HepG2 (cell line): ENCODE measurements at regions not wholly inside any gene's neighbourhood (a gene's known extent, or its start where the extent isn't known, plus 50 kb on each side); places are given as distances from the start of the nearest gene placed in this dataset.

Experiments
- ATAC-seq: fragments of 200-7000 bp; cut with Tn5 transposase; 3 replicates; pipeline ENCODE4 v1.9.1; 2020; ENCODE audit warnings: mild to moderate bottlenecking, moderate library complexity
- BruUV-seq: library from RNA; stranded (reverse); fragments of 400-500 nt; replicated peaks from 2 replicates; lab custom pipeline; 2021; lab: Mats Ljungman, UMichigan
- CTCF ChIA-PET: fragments of 300-600 bp; formaldehyde crosslinking; extraction: SDS; loops from one replicate; lab custom pipeline; 2021; ENCODE audit warnings: low total read pairs, inconsistent platforms, low intra/inter-chr PET ratio; lab: Yijun Ruan, JAX
- POLR2A ChIA-PET: fragments of 350-600 bp; sonication (Branson Sonifier 250); formaldehyde crosslinking; loops from one replicate; lab custom pipeline; 2020; ENCODE audit warnings: antibody characterized with exemption, inconsistent platforms; lab: Yijun Ruan, JAX
- DNase-seq: peaks from one replicate; pipeline ENCODE4 v3.0.0-alpha.2; 2015; ENCODE audit warnings: low spot score
- FAIRE-seq: peaks from 3 replicates; lab custom pipeline; 2011; peaks lifted over from hg19 to GRCh38; lab: Jason Lieb, UNC
- H2AFZ ChIP-seq: one replicate; pipeline ENCODE4 v1.6.1; 2011; ENCODE audit warnings: low read length, inconsistent platforms
- H3K27ac ChIP-seq: fragments of 300-600 bp; 3 replicates; pipeline ENCODE4 v1.8.0; 2011; ENCODE audit warnings: mixed run types, mild to moderate bottlenecking, mixed read lengths, low read length, inconsistent platforms; ENCODE audit not compliant: insufficient read depth; ENCODE audit errors: extremely low read length
- H3K27me3 ChIP-seq, 2 experiments: fragments of 200-600 bp in 1 of 2; 2 replicates in 1 of 2; 3 replicates in 1 of 2; pipeline versions ENCODE4 v1.6.0 to v1.8.0; 2011; ENCODE audit warnings: low read length in 2 of 2, mild to moderate bottlenecking in 2 of 2, moderate library complexity in 2 of 2, inconsistent platforms in 1 of 2; ENCODE audit not compliant: insufficient read depth in 2 of 2, control insufficient read depth in 1 of 2
- H3K36me3 ChIP-seq, 2 experiments: fragments of 200-600 bp in 1 of 2; replicated peaks in 1 of 2; 2 replicates in 1 of 2; 3 replicates in 1 of 2; pipeline versions ENCODE4 v1.5.1 to v1.8.0; 2011; ENCODE audit warnings: low read length in 2 of 2, inconsistent platforms in 1 of 2; ENCODE audit not compliant: insufficient read depth in 2 of 2, control insufficient read depth in 1 of 2
- H3K4me1 ChIP-seq: 2 replicates; pipeline ENCODE4 v1.5.1; 2012; ENCODE audit warnings: low read length, inconsistent platforms; ENCODE audit not compliant: insufficient read depth
- H3K4me2 ChIP-seq: 2 replicates; pipeline ENCODE4 v1.6.0; 2011; ENCODE audit warnings: low read depth, low read length, inconsistent platforms
- H3K4me3 ChIP-seq, 3 experiments: fragments of 200-600 bp in 1 of 3; sonication (generic), shearing (Covaris generic) in 1 of 3; replicated peaks in 1 of 3; 2 replicates each; pipeline ENCODE4 v1.5.1; 2011 to 2016; ENCODE audit warnings: low read length in 3 of 3, inconsistent platforms in 2 of 3, low read depth in 2 of 3, mild to moderate bottlenecking in 2 of 3, control low read depth in 1 of 3, mixed read lengths in 1 of 3; ENCODE audit not compliant: insufficient read depth in 1 of 3
- H3K79me2 ChIP-seq: one replicate; pipeline ENCODE4 v1.6.1; 2011; ENCODE audit warnings: low read length, inconsistent platforms; ENCODE audit not compliant: insufficient read depth
- H3K9ac ChIP-seq: 2 replicates; pipeline ENCODE4 v1.6.0; 2011; ENCODE audit warnings: mild to moderate bottlenecking, low read depth, low read length, inconsistent platforms; ENCODE audit not compliant: insufficient read depth
- H3K9me3 ChIP-seq: 2 replicates; pipeline ENCODE4 v1.5.1; 2012; ENCODE audit warnings: mild to moderate bottlenecking, low read length
- H4K20me1 ChIP-seq: 2 replicates; pipeline ENCODE4 v1.6.0; 2011; ENCODE audit warnings: inconsistent platforms, mild to moderate bottlenecking, low read length, moderate library complexity; ENCODE audit not compliant: insufficient read depth
- MAFG ChIP-seq: sonication (generic); formaldehyde crosslinking; IDR thresholded peaks from 2 replicates; pipeline ENCODE4 v1.5.1; 2020; ENCODE audit warnings: mild to moderate bottlenecking, missing genetic modification reagents
- NFKBIZ ChIP-seq: IDR thresholded peaks from 2 replicates; pipeline ENCODE4 v1.6.1; 2018; ENCODE audit warnings: missing genetic modification reagents, missing compliant biosample characterization
- ZHX2 ChIP-seq, 2 experiments: sonication (generic) in 1 of 2; formaldehyde crosslinking in 1 of 2; IDR thresholded peaks; 2 replicates each; pipeline versions ENCODE4 v1.6.1 to v1.9.0; 2014 to 2022; ENCODE audit warnings: antibody characterized with exemption in 1 of 2, borderline replicate concordance in 1 of 2, inconsistent platforms in 1 of 2, low read depth in 1 of 2, missing genetic modification reagents in 1 of 2
- ZNF781 ChIP-seq: sonication (generic); formaldehyde crosslinking; IDR thresholded peaks from 2 replicates; pipeline ENCODE4 v1.5.1; 2020; ENCODE audit warnings: borderline replicate concordance, mild to moderate bottlenecking, missing genetic modification reagents; ENCODE audit errors: not compliant biosample characterization
- ZSCAN20 ChIP-seq: sonication (generic); formaldehyde crosslinking; IDR thresholded peaks from 2 replicates; pipeline ENCODE4 v1.4.0; 2020; ENCODE audit warnings: missing genetic modification reagents, mild to moderate bottlenecking, borderline replicate concordance
- WGBS: methylation state at CpG from one replicate; pipeline ENCODE4 v1.1.6; 2017; ENCODE audit warnings: low lambda C conversion rate; 5-methylcytosine and 5-hydroxymethylcytosine counted together
- in situ Hi-C: cut with HindIII; loops from 2 replicates; pipeline ENCODE4 v1.10.0; 2017; ENCODE audit warnings: low pct_unique_long_range_greater_than_20kb; ENCODE audit not compliant: extremely low pct_ligation_motif_present
- intact Hi-C: fragments of 100-400 bp; cut with micrococcal nuclease; formaldehyde crosslinking; loops from one replicate; pipeline ENCODE4 v1.10.0; 2022; ENCODE audit not compliant: unreplicated experiment
- TF ChIP-seq, protein P1 (sequence below): sonication (generic); formaldehyde crosslinking; IDR thresholded peaks from 2 replicates; pipeline ENCODE4 v1.5.0; 2020; ENCODE audit warnings: missing genetic modification reagents
- TF ChIP-seq, protein P2 (sequence below): sonication (generic); formaldehyde crosslinking; IDR thresholded peaks from 2 replicates; pipeline ENCODE4 v1.4.0; 2020; ENCODE audit warnings: mild to moderate bottlenecking, missing genetic modification reagents

DNA sequence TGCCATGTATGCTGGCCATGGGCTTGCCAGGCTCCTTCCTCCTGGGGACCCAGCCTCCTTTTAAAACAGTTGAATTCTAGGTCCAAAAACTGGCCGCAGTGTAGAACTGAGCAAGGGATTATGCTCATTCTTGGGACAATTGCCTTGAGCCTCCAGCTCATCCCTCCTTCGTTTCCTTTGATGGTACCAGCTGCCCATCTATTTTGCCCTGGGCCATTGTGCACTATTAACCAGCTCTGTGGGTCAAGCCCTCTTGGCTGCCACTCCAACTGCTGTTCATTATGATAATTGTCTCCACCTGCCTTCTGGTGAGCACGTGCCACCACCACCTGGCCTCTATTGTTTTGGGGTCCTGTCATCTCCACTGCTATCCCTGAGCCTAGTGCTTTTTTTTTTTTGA is 75.8 kb upstream of the SYN2 start (continued):
- no peak for TF ChIP-seq ZHX2 (IDR thresholded peaks at IDR 0.05; ENCODE audit: low read depth)
- TF ChIP-seq ZHX2 (CRISPR knock-in tag; IDR thresholded peaks at IDR 0.05; ENCODE audit: borderline replicate concordance) = no peak
- TF ChIP-seq, protein P1, sequence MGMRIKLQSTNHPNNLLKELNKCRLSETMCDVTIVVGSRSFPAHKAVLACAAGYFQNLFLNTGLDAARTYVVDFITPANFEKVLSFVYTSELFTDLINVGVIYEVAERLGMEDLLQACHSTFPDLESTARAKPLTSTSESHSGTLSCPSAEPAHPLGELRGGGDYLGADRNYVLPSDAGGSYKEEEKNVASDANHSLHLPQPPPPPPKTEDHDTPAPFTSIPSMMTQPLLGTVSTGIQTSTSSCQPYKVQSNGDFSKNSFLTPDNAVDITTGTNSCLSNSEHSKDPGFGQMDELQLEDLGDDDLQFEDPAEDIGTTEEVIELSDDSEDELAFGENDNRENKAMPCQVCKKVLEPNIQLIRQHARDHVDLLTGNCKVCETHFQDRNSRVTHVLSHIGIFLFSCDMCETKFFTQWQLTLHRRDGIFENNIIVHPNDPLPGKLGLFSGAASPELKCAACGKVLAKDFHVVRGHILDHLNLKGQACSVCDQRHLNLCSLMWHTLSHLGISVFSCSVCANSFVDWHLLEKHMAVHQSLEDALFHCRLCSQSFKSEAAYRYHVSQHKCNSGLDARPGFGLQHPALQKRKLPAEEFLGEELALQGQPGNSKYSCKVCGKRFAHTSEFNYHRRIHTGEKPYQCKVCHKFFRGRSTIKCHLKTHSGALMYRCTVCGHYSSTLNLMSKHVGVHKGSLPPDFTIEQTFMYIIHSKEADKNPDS (CRISPR knock-in tag) = no peak
- TF ChIP-seq MAFG (CRISPR knock-in tag) = no peak

DNA sequence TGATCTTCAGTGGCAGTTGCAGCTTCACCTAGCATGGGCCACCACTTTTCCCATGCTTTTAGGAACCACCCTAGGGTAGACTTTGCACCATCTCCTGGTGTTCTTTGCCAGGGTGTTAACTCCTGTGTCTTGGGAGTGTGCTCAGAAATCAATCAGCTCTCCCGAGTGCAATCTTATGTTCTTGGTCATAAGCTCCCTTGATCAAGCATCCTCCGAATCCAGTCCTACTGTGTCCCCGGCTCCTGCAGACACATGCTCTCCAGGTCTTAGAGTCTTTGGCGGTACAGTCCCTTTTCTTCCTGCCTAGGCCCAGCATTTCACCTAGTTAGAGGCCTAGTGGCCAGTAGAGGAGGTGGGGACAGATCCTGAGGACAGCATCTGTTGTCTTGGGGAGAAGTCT is 74.7 kb upstream of the SYN2 start:
- H3K27me3 ChIP-seq = peaks cover 0 to 11% of the 10 kb centered on the region in 2 experiments; a peak in 2 of 5 replicates
- WGBS = 0% methylated on average over 3 of the region's 4 CpGs
- no peaks in the 10 kb centered on the region for H4K20me1 ChIP-seq
- H3K4me3 ChIP-seq = no peak overlapping the region
- DNase-seq (no peak), ATAC-seq (no peak), FAIRE-seq (no peak)
- in situ Hi-C loops = no loop called here
- no peaks in the 10 kb centered on the region for H3K4me1 ChIP-seq
- H2AFZ ChIP-seq = no peak overlapping the region
- no peak overlapping the region for H3K9ac ChIP-seq
- POLR2A ChIA-PET = no interaction called here
- BruUV-seq = no TSS peak
- H3K4me2 ChIP-seq = no peak overlapping the region
- H3K79me2 ChIP-seq = no peaks in the 10 kb centered on the region
- intact Hi-C loops = no loop called here
- CTCF ChIA-PET = no interaction called here
- H3K36me3 ChIP-seq = no peaks in the 10 kb centered on the region
- no peak overlapping the region for H3K27ac ChIP-seq
- no peaks in the 10 kb centered on the region for H3K9me3 ChIP-seq
- TF ChIP-seq, protein P2, sequence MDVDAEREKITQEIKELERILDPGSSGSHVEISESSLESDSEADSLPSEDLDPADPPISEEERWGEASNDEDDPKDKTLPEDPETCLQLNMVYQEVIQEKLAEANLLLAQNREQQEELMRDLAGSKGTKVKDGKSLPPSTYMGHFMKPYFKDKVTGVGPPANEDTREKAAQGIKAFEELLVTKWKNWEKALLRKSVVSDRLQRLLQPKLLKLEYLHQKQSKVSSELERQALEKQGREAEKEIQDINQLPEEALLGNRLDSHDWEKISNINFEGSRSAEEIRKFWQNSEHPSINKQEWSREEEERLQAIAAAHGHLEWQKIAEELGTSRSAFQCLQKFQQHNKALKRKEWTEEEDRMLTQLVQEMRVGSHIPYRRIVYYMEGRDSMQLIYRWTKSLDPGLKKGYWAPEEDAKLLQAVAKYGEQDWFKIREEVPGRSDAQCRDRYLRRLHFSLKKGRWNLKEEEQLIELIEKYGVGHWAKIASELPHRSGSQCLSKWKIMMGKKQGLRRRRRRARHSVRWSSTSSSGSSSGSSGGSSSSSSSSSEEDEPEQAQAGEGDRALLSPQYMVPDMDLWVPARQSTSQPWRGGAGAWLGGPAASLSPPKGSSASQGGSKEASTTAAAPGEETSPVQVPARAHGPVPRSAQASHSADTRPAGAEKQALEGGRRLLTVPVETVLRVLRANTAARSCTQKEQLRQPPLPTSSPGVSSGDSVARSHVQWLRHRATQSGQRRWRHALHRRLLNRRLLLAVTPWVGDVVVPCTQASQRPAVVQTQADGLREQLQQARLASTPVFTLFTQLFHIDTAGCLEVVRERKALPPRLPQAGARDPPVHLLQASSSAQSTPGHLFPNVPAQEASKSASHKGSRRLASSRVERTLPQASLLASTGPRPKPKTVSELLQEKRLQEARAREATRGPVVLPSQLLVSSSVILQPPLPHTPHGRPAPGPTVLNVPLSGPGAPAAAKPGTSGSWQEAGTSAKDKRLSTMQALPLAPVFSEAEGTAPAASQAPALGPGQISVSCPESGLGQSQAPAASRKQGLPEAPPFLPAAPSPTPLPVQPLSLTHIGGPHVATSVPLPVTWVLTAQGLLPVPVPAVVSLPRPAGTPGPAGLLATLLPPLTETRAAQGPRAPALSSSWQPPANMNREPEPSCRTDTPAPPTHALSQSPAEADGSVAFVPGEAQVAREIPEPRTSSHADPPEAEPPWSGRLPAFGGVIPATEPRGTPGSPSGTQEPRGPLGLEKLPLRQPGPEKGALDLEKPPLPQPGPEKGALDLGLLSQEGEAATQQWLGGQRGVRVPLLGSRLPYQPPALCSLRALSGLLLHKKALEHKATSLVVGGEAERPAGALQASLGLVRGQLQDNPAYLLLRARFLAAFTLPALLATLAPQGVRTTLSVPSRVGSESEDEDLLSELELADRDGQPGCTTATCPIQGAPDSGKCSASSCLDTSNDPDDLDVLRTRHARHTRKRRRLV = no peak
- TF ChIP-seq ZSCAN20 (CRISPR knock-in tag) = no peak
- TF ChIP-seq ZNF781 (CRISPR knock-in tag) = no peak
- no peak for TF ChIP-seq NFKBIZ (CRISPR knock-in tag)
